Sigmoid colon (tissue), 4 donors: ENCODE measurements at regions not wholly inside any gene's neighbourhood (a gene's known extent, or its start where the extent isn't known, plus 50 kb on each side); places are given as distances from the start of the nearest gene placed in this dataset.

Experiments used
- EP300 ChIP-seq, 4 donors: sonication (generic); formaldehyde crosslinking; IDR thresholded peaks; one replicate each; pipeline ENCODE4 v1.6.1; 2017; ENCODE audit warnings: antibody characterized with exemption in 4 of 4
- POLR2A ChIP-seq, 2 donors: fragments of 450-650 bp; IDR thresholded peaks; one replicate each; pipeline ENCODE4 v1.6.1; 2016; ENCODE audit warnings: antibody characterized with exemption in 2 of 2, mild to moderate bottlenecking in 2 of 2, moderate library complexity in 2 of 2
- TF ChIP-seq, protein P1 (sequence below), 4 experiments: fragments of 450-650 bp in 3 of 4; fragments of 200-600 bp in 1 of 4; IDR thresholded peaks; one replicate each; pipeline ENCODE4 v1.5.1; 2016 to 2019; ENCODE audit warnings: antibody characterized with exemption in 4 of 4, mild to moderate bottlenecking in 3 of 4, moderate library complexity in 2 of 4

DNA sequence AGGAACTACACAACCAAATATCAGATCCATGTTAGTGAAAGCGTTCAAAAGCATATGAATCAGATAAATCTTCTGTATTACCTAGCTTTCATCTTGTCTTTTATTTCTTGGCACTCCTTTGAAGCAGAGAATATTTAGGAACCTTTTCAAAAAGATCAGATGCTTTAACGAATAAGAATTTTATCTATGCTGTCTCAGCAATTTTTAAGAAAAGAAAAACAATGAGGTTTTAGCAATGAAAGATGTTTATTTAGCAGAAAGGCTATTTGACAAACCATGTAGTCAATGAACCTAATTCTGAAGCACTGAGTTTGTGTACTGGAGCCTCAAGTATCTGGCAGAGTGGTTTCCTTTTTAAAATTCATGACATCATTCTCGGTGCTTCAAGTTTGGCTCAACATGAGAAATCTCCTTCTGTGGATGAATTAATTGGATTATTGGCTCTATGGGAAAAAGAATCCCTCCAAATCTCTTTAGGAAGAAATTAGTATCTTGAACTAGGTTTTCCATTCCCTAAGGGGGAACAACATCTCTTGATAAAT, 534.7 kb downstream of the CAAP1 start:
- TF ChIP-seq POLR2A (IDR thresholded peaks at IDR 0.05), result no peak
- TF ChIP-seq, protein P1, sequence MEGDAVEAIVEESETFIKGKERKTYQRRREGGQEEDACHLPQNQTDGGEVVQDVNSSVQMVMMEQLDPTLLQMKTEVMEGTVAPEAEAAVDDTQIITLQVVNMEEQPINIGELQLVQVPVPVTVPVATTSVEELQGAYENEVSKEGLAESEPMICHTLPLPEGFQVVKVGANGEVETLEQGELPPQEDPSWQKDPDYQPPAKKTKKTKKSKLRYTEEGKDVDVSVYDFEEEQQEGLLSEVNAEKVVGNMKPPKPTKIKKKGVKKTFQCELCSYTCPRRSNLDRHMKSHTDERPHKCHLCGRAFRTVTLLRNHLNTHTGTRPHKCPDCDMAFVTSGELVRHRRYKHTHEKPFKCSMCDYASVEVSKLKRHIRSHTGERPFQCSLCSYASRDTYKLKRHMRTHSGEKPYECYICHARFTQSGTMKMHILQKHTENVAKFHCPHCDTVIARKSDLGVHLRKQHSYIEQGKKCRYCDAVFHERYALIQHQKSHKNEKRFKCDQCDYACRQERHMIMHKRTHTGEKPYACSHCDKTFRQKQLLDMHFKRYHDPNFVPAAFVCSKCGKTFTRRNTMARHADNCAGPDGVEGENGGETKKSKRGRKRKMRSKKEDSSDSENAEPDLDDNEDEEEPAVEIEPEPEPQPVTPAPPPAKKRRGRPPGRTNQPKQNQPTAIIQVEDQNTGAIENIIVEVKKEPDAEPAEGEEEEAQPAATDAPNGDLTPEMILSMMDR (IDR thresholded peaks at IDR 0.05), result no peak
- no peak for TF ChIP-seq EP300 (IDR thresholded peaks at IDR 0.05)
